ENCODE measurements at regions not wholly inside any gene's neighbourhood (a gene's known extent, or its start where the extent isn't known, plus 50 kb on each side); places are given as distances from the start of the nearest gene placed in this dataset.

GRCh38 chr2:217680381-217680780 is 322.4 kb downstream of the TNS1 start (continued):
- TF ChIP-seq, protein P1, sequence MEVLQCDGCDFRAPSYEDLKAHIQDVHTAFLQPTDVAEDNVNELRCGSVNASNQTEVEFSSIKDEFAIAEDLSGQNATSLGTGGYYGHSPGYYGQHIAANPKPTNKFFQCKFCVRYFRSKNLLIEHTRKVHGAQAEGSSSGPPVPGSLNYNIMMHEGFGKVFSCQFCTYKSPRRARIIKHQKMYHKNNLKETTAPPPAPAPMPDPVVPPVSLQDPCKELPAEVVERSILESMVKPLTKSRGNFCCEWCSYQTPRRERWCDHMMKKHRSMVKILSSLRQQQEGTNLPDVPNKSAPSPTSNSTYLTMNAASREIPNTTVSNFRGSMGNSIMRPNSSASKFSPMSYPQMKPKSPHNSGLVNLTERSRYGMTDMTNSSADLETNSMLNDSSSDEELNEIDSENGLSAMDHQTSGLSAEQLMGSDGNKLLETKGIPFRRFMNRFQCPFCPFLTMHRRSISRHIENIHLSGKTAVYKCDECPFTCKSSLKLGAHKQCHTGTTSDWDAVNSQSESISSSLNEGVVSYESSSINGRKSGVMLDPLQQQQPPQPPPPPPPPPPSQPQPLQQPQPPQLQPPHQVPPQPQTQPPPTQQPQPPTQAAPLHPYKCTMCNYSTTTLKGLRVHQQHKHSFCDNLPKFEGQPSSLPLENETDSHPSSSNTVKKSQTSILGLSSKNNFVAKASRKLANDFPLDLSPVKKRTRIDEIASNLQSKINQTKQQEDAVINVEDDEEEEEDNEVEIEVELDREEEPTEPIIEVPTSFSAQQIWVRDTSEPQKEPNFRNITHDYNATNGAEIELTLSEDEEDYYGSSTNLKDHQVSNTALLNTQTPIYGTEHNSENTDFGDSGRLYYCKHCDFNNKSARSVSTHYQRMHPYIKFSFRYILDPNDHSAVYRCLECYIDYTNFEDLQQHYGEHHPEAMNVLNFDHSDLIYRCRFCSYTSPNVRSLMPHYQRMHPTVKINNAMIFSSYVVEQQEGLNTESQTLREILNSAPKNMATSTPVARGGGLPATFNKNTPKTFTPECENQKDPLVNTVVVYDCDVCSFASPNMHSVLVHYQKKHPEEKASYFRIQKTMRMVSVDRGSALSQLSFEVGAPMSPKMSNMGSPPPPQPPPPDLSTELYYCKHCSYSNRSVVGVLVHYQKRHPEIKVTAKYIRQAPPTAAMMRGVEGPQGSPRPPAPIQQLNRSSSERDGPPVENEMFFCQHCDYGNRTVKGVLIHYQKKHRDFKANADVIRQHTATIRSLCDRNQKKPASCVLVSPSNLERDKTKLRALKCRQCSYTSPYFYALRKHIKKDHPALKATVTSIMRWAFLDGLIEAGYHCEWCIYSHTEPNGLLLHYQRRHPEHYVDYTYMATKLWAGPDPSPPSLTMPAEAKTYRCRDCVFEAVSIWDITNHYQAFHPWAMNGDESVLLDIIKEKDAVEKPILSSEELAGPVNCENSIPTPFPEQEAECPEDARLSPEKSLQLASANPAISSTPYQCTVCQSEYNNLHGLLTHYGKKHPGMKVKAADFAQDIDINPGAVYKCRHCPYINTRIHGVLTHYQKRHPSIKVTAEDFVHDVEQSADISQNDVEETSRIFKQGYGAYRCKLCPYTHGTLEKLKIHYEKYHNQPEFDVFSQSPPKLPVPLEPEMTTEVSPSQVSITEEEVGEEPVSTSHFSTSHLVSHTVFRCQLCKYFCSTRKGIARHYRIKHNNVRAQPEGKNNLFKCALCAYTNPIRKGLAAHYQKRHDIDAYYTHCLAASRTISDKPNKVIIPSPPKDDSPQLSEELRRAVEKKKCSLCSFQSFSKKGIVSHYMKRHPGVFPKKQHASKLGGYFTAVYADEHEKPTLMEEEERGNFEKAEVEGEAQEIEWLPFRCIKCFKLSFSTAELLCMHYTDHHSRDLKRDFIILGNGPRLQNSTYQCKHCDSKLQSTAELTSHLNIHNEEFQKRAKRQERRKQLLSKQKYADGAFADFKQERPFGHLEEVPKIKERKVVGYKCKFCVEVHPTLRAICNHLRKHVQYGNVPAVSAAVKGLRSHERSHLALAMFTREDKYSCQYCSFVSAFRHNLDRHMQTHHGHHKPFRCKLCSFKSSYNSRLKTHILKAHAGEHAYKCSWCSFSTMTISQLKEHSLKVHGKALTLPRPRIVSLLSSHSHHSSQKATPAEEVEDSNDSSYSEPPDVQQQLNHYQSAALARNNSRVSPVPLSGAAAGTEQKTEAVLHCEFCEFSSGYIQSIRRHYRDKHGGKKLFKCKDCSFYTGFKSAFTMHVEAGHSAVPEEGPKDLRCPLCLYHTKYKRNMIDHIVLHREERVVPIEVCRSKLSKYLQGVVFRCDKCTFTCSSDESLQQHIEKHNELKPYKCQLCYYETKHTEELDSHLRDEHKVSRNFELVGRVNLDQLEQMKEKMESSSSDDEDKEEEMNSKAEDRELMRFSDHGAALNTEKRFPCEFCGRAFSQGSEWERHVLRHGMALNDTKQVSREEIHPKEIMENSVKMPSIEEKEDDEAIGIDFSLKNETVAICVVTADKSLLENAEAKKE (CRISPR knock-in tag; IDR thresholded peaks at IDR 0.05): no peak
- TF ChIP-seq NANOG (IDR thresholded peaks at IDR 0.05; ENCODE audit: borderline replicate concordance) (no peak), EZH2 (IDR thresholded peaks at IDR 0.05; ENCODE audit: low read depth, unreplicated experiment) (no peak)

DNA sequence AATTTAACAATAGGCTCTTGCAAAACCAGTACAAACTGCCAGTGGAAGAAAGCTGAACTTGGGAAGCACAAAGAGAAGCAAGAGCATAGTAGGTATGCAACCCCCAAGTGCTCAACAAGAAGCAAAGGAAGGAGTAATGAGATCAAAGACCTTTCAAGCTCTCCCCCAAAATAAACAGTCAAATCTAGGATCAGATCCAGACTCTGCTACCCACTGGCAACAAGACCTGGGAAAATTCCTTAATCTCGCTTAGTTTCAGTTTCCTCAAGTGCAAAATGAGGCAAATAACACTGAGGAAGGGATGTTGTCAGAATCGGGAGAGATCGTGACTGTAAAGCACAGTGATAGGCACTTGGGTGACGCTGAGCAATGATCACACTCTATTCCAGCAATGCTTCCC is 329.2 kb downstream of the TNS1 start:
- H3K4me3 ChIP-seq: no peak overlapping the region
- no peaks in the 10 kb centered on the region for H3F3A ChIP-seq (replicated peaks; ENCODE audit: low read depth)
- TF ChIP-seq REST (IDR thresholded peaks at IDR 0.05; ENCODE audit: unreplicated experiment): no peak
- no peak for TF ChIP-seq NANOG (IDR thresholded peaks at IDR 0.05; ENCODE audit: borderline replicate concordance)
- TF ChIP-seq CREB1 (CRISPR knock-in tag; IDR thresholded peaks at IDR 0.05; ENCODE audit: low read depth): no peak
- no peak for TF ChIP-seq ZNF331 (CRISPR knock-in tag; IDR thresholded peaks at IDR 0.05; ENCODE audit: low read depth)
- Mint-ChIP-seq H3K9me3 (no peaks in the 10 kb centered on the region; the same call in 2 of the 3 replicates), H3K27me3 (ENCODE audit: insufficient read depth, low read depth, poor library complexity) (no peaks in the 10 kb centered on the region), H3K4me3 (no peak overlapping the region), H3K36me3 (ENCODE audit: low read depth) (no peaks in the 10 kb centered on the region), H3K27ac (no peak overlapping the region), H3K4me1 (no peaks in the 10 kb centered on the region)
- H3K27ac ChIP-seq (ENCODE audit: low read depth): no peak overlapping the region
- H2AFZ ChIP-seq: no peak overlapping the region
- H3K36me3 ChIP-seq (ENCODE audit: insufficient read depth): no peaks in the 10 kb centered on the region
- H3K9me2 ChIP-seq (ENCODE audit: insufficient read depth): no peaks in the 10 kb centered on the region
- DNase-seq (ENCODE audit: low spot score): no peak
- ATAC-seq: no peak
- no peaks in the 10 kb centered on the region for H3K27me3 ChIP-seq (ENCODE audit: insufficient read depth)
- no peaks in the 10 kb centered on the region for H4K20me1 ChIP-seq (replicated peaks; ENCODE audit: insufficient read depth)
- no peaks in the 10 kb centered on the region for H3K4me1 ChIP-seq (ENCODE audit: insufficient read depth)
- no peak overlapping the region for H3K4me2 ChIP-seq
- no peaks in the 10 kb centered on the region for H3K79me2 ChIP-seq (replicated peaks; ENCODE audit: insufficient read depth)
